KMS-11 (cell line): ENCODE measurements at regions not wholly inside any gene's neighbourhood (a gene's known extent, or its start where the extent isn't known, plus 50 kb on each side); places are given as distances from the start of the nearest gene placed in this dataset.

Experiments
- H2AFZ ChIP-seq: fragments of 200-600 bp; sonication (generic); 2 replicates; pipeline ENCODE4 v1.6.1; 2016; ENCODE audit warnings: antibody characterized with exemption, mixed run types, low read depth
- H3K27ac ChIP-seq: fragments of 200-600 bp; sonication (generic); 2 replicates; pipeline ENCODE4 v1.6.1; 2016; ENCODE audit warnings: mild to moderate bottlenecking, mixed run types
- H3K27me3 ChIP-seq: fragments of 200-600 bp; sonication (generic); 2 replicates; pipeline ENCODE4 v1.6.1; 2017; ENCODE audit warnings: mild to moderate bottlenecking, low read depth, mixed run types, moderate library complexity; ENCODE audit not compliant: insufficient read depth
- H3K36me3 ChIP-seq: fragments of 200-600 bp; sonication (generic); 2 replicates; pipeline ENCODE4 v1.6.1; 2017; ENCODE audit warnings: mild to moderate bottlenecking, mixed run types; ENCODE audit not compliant: insufficient read depth
- H3K4me1 ChIP-seq: fragments of 200-600 bp; sonication (generic); 2 replicates; pipeline ENCODE4 v1.6.1; 2016; ENCODE audit warnings: mild to moderate bottlenecking, low read depth, mixed run types; ENCODE audit not compliant: poor library complexity, severe bottlenecking
- H3K4me2 ChIP-seq: fragments of 200-600 bp; sonication (generic); 2 replicates; pipeline ENCODE4 v1.7.0; 2016; ENCODE audit warnings: mild to moderate bottlenecking, mixed run types
- H3K4me3 ChIP-seq: fragments of 200-600 bp; sonication (generic); IDR thresholded peaks from 2 replicates; pipeline ENCODE4 v1.6.1; 2017; ENCODE audit warnings: low read depth, low read length, mixed read lengths; ENCODE audit not compliant: insufficient read depth
- H3K79me2 ChIP-seq: fragments of 200-600 bp; sonication (generic); 2 replicates; pipeline ENCODE4 v1.6.1; 2016; ENCODE audit warnings: low read depth, mixed run types; ENCODE audit not compliant: insufficient read depth
- H3K9ac ChIP-seq: fragments of 200-600 bp; sonication (generic); 2 replicates; pipeline ENCODE4 v1.6.1; 2016; ENCODE audit warnings: mild to moderate bottlenecking, mixed run types
- H4K20me1 ChIP-seq: fragments of 200-600 bp; sonication (generic); 2 replicates; pipeline ENCODE4 v1.6.1; 2016; ENCODE audit warnings: mild to moderate bottlenecking, mixed run types; ENCODE audit not compliant: insufficient read depth
- CTCF ChIP-seq: fragments of 200-600 bp; sonication (generic); conservative IDR thresholded peaks from 2 replicates; pipeline ENCODE4 v1.6.1; 2017; ENCODE audit warnings: low read depth, mild to moderate bottlenecking, antibody characterized with exemption, low read length, moderate library complexity, mixed read lengths

GRCh38 chr7:124692425-124692824 lies 73.2 kb downstream of the GPR37 start:
- Histone ChIP-seq H4K20me1 (no peaks in the 10 kb centered on the region), H3K4me1 (no peaks in the 10 kb centered on the region), H3K79me2 (no peaks in the 10 kb centered on the region)

GRCh38 chr7:124690840-124691239 lies 74.8 kb downstream of the GPR37 start:
- H3K9ac ChIP-seq, result no peak overlapping the region
- H3K27ac ChIP-seq, result no peak overlapping the region
- H3K27me3 ChIP-seq, result no peaks in the 10 kb centered on the region
- no peak for TF ChIP-seq CTCF
- H3K4me1 ChIP-seq, result no peaks in the 10 kb centered on the region
- no peaks in the 10 kb centered on the region for H4K20me1 ChIP-seq
- no peak overlapping the region for H3K4me2 ChIP-seq
- no peak overlapping the region for H2AFZ ChIP-seq
- H3K4me3 ChIP-seq, result no peak overlapping the region
- no peaks in the 10 kb centered on the region for H3K36me3 ChIP-seq
- H3K79me2 ChIP-seq, result no peaks in the 10 kb centered on the region

More at GRCh38 chr7:124692425-124692824, 73.2 kb downstream of the GPR37 start:
- TF ChIP-seq CTCF, result no peak
- Histone ChIP-seq H3K4me3 (no peak overlapping the region), H3K27ac (no peak overlapping the region), H3K27me3 (no peaks in the 10 kb centered on the region), H3K9ac (no peak overlapping the region), H2AFZ (no peak overlapping the region), H3K36me3 (no peaks in the 10 kb centered on the region), H3K4me2 (no peak overlapping the region)

GRCh38 chr7:124689931-124690330 lies 75.7 kb downstream of the GPR37 start:
- Histone ChIP-seq H3K27me3 (no peaks in the 10 kb centered on the region), H3K4me1 (no peaks in the 10 kb centered on the region), H3K36me3 (no peaks in the 10 kb centered on the region), H3K9ac (no peak overlapping the region), H3K27ac (no peak overlapping the region), H3K79me2 (no peaks in the 10 kb centered on the region), H3K4me2 (no peak overlapping the region), H3K4me3 (no peak overlapping the region), H2AFZ (no peak overlapping the region), H4K20me1 (no peaks in the 10 kb centered on the region)
- no peak for TF ChIP-seq CTCF

- H3K9ac ChIP-seq, result no peak overlapping the region
- H3K79me2 ChIP-seq, result no peaks in the 10 kb centered on the region
- H3K4me1 ChIP-seq, result no peaks in the 10 kb centered on the region
- H3K36me3 ChIP-seq, result no peaks in the 10 kb centered on the region
- H3K4me3 ChIP-seq, result no peak overlapping the region
- H3K27ac ChIP-seq, result no peak overlapping the region
- no peak overlapping the region for H3K4me2 ChIP-seq
- TF ChIP-seq CTCF, result no peak
- no peaks in the 10 kb centered on the region for H4K20me1 ChIP-seq
- no peaks in the 10 kb centered on the region for H3K27me3 ChIP-seq
- no peak overlapping the region for H2AFZ ChIP-seq
These were observed 76.1 kb downstream of the GPR37 start for GRCh38 chr7:124689523-124689922.
